ENCODE measurements at regions not wholly inside any gene's neighbourhood (a gene's known extent, or its start where the extent isn't known, plus 50 kb on each side); places are given as distances from the start of the nearest gene placed in this dataset.
A peak's percentile ranks its signal among the peaks of the same experiment; 100 is the strongest.

DNA sequence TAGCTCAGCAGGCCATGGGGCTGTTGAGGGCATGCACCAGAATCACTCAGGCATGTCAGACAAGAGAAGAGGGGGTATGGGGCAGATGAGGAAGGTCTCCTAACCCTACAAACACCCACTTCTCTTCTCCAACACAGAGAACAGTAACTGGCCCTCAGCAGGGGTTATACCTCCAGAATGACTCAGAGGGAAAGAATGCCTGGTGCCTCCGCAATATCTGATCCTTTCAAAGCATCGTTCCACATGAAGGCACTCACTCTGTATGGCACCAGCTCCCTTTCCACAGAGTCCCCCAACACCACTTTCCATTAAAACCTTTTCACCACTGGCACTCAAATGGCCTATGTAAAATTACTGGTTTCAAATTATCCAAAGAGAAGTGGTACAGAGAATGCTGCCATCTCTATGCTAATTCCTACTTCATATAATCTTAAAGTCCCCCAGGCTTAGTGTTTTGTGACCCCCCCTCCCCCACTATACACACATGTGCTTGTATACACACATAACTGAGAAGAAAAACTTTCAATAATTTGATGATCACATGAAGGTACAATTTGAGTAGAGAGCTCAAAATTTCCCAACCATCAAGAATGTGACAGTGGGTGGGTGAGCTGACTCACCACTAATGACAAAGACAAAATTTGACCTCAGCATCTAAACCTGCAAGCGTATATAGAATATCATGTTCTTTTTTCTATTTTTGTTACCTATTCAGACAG, 91.5 kb downstream of the SIPA1L2 start:
- TF ChIP-seq, protein P1, sequence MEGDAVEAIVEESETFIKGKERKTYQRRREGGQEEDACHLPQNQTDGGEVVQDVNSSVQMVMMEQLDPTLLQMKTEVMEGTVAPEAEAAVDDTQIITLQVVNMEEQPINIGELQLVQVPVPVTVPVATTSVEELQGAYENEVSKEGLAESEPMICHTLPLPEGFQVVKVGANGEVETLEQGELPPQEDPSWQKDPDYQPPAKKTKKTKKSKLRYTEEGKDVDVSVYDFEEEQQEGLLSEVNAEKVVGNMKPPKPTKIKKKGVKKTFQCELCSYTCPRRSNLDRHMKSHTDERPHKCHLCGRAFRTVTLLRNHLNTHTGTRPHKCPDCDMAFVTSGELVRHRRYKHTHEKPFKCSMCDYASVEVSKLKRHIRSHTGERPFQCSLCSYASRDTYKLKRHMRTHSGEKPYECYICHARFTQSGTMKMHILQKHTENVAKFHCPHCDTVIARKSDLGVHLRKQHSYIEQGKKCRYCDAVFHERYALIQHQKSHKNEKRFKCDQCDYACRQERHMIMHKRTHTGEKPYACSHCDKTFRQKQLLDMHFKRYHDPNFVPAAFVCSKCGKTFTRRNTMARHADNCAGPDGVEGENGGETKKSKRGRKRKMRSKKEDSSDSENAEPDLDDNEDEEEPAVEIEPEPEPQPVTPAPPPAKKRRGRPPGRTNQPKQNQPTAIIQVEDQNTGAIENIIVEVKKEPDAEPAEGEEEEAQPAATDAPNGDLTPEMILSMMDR (IDR thresholded peaks at IDR 0.05; ENCODE audit: low read depth, low read length): no peak
- H3K4me3 ChIP-seq (replicated peaks in 1 of 2; ENCODE audit: low read depth in 2 of 2, low read length in 2 of 2): no peak overlapping the region
- DNase-seq (ENCODE audit: low read depth in 2 of 2): peak; percentile 32 to 79

DNA sequence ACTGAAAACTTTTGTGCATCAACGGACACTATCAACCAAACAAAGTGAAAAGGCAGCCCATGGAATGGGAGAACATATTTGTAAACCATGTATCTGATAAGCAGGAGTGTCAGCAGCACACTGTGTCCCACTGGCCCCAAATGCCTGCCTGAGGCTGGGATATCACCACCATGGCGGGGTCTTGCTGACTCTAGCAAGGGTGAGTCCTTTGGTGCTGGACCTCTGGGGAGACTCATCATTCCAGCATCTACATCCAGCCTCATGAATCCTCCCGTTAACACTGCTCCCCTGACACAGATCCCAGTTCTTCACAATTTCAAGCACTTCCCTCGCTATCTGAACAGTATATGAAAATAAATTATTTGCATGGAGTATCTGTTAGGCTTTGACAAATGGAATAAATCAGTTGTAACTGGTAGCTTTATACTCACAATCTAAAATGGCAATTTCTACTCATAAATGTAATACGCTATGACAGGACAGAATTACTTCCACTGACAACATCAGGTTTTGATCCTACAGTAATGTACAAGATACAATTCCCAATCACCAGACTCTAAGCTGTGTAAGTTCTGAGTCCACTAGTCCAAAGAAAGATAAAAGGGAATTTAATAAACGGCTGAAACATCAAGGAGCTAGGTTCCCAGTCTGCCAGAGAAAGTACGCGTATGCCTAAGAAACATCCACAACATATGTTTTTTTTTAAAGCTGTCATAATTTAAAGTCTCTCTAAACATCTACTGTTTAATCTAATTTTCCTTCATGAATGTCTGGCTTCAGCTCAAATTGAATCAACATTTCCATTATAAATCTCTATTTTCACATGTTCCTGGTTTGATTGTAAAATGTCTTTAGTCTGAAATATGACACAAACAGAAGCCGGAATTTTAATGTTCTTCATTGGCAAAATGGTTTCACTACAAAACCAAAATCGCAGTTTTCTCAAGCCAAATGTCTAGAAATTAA, 95.1 kb downstream of the SIPA1L2 start:
- TF ChIP-seq, protein P1 (IDR thresholded peaks at IDR 0.05; ENCODE audit: low read depth, low read length): no peak
- DNase-seq (ENCODE audit: low read depth in 2 of 2): no peak
- no peak overlapping the region for H3K4me3 ChIP-seq (replicated peaks in 1 of 2; ENCODE audit: low read depth in 2 of 2, low read length in 2 of 2)

DNA sequence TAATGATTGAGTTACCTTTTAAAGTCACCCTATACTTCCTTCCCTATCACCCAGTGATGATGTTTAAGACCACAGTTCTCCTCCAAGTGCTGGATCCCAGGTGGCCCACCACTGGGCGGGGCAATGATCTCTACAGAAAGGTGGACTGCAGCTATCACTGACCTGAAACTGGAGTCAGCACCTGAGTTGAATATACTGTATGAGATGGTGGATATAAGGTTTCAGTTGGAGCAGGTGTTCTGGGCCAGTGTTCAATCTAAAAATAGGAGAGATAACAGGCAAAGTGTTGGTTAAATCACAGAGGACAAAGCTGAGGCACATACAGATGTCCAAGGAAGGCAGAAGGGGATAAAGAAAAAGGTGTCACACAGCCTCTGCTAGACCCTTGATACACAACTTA, 96.6 kb downstream of the SIPA1L2 start:
- H3K4me3 ChIP-seq (replicated peaks in 1 of 2; ENCODE audit: low read depth in 2 of 2, low read length in 2 of 2): no peak overlapping the region
- DNase-seq (ENCODE audit: low read depth in 2 of 2): no peak
- TF ChIP-seq, protein P1 (IDR thresholded peaks at IDR 0.05; ENCODE audit: low read depth, low read length): no peak

DNA sequence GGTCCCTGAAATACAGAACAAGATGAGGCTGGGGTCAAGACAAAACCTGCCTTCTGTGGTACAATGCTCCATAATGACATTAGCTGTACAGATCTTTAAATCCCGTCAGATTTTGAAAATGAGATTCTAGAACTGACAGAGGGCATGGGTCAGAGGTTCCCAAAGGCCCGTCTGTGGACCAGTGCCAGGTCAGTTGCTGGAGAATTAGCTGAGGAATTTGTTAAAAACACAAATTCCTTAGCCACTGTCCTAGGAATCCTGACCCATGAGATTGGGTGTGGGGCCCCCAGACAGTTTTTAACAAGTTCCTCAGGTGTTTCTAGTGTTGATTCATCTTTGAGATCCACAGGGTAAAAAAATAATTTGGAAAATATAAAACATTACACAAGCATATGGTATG, 97.0 kb downstream of the SIPA1L2 start:
- no peak for DNase-seq (ENCODE audit: low read depth in 2 of 2)
- TF ChIP-seq, protein P1 (IDR thresholded peaks at IDR 0.05; ENCODE audit: low read depth, low read length): no peak
- H3K4me3 ChIP-seq (replicated peaks in 1 of 2; ENCODE audit: low read depth in 2 of 2, low read length in 2 of 2): no peak overlapping the region

DNA sequence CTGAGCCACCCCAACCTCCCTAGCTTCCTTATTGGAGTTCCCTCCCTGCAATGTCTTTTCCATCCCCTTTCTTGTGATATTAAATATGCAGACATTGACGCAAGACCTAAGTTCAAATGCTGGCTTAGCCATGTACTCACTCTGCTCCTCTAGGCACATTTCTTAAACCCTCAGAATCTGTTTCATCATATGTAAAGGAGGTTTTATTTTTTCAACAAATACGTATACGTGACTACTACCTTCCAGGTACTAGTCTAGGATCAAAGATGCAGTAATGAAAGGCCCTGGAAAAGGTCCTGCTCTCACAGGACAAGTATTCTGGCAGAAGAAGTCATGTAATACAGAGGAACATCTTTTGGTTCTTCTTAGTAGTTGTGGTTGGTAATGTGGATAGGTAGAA, 98.6 kb downstream of the SIPA1L2 start:
- no peak for DNase-seq (ENCODE audit: low read depth in 2 of 2)
- TF ChIP-seq, protein P1 (IDR thresholded peaks at IDR 0.05; ENCODE audit: low read depth, low read length): no peak
- no peak overlapping the region for H3K4me3 ChIP-seq (replicated peaks in 1 of 2; ENCODE audit: low read depth in 2 of 2, low read length in 2 of 2)

DNA sequence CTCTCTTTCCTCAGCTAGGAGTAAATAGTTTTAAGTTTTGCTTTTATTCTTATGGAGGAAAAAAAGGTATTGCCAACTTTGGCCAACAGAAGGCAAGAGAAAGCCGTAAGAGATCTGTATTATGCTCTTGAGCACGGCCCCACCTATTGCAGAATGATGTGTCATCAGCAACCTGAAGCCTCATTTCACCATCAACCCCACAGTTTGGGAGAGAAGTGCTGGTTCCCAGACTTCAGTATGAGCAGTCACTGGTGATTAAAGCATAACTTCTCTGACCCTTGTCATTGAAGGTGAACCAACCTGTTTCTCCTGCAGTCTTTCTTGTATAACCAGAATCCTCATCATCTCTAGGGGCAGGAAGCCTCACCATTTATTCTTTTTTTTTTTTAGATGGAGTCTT, 100.2 kb downstream of the SIPA1L2 start:
- TF ChIP-seq, protein P1 (IDR thresholded peaks at IDR 0.05; ENCODE audit: low read depth, low read length): no peak
- DNase-seq (ENCODE audit: low read depth in 2 of 2): peak in 1 of 2 donors; percentile 50

More for the DNA sequence above, 100.2 kb downstream of the SIPA1L2 start:
- H3K4me3 ChIP-seq (replicated peaks in 1 of 2; ENCODE audit: low read depth in 2 of 2, low read length in 2 of 2): no peak overlapping the region

Data from cardiac fibroblast (primary cell).